HCT116 (cell line): ENCODE measurements at regions not wholly inside any gene's neighbourhood (a gene's known extent, or its start where the extent isn't known, plus 50 kb on each side); places are given as distances from the start of the nearest gene placed in this dataset.

Experiments used
- EGR1 ChIP-seq: IDR thresholded peaks from 2 replicates; pipeline ENCODE4 v1.6.1; 2012; ENCODE audit warnings: low read depth
- EZH2phosphoT487 ChIP-seq: fragments of 200-600 bp; IDR thresholded peaks from 2 replicates; pipeline ENCODE4 v1.6.1; 2018; ENCODE audit warnings: antibody characterized with exemption, borderline replicate concordance
- JUND ChIP-seq: IDR thresholded peaks from 2 replicates; pipeline ENCODE4 v1.6.1; 2012
- POLR2A ChIP-seq: IDR thresholded peaks from 2 replicates; pipeline ENCODE4 v1.7.0; 2011; ENCODE audit warnings: borderline replicate concordance; ENCODE audit not compliant: insufficient read depth, insufficient read length; ENCODE audit errors: extremely low read depth
- SIN3A ChIP-seq: IDR thresholded peaks from 2 replicates; pipeline ENCODE4 v1.6.1; 2012; ENCODE audit warnings: low read depth
- SP1 ChIP-seq: IDR thresholded peaks from 2 replicates; pipeline ENCODE4 v1.6.1; 2012; ENCODE audit warnings: low read depth
- YY1 ChIP-seq: IDR thresholded peaks from 2 replicates; pipeline ENCODE4 v1.6.1; 2011; ENCODE audit warnings: low read length, low read depth, moderate library complexity, mild to moderate bottlenecking; ENCODE audit not compliant: insufficient replicate concordance; ENCODE audit errors: extremely low read depth
- ZFX ChIP-seq: fragments of 450-650 bp; IDR thresholded peaks from 2 replicates; pipeline ENCODE4 v1.6.1; 2017
- TF ChIP-seq, protein P1 (sequence below), 3 experiments: fragments of 200-600 bp in 1 of 3; sonication (generic) in 1 of 3; IDR thresholded peaks in 2 of 3; conservative IDR thresholded peaks in 1 of 3; 2 replicates each; pipeline ENCODE4 v1.5.1; 2012 to 2017; ENCODE audit warnings: low read depth in 2 of 3, low read length in 2 of 3, antibody characterized with exemption in 1 of 3, borderline replicate concordance in 1 of 3, control low read depth in 1 of 3, mild to moderate bottlenecking in 1 of 3, mixed read lengths in 1 of 3, mixed run types in 1 of 3, moderate library complexity in 1 of 3; ENCODE audit not compliant: insufficient read depth in 1 of 3
- TF ChIP-seq, protein P2 (sequence below): IDR thresholded peaks from 2 replicates; pipeline ENCODE4 v1.6.1; 2012
- TF ChIP-seq, protein P3 (sequence below): IDR thresholded peaks from 2 replicates; pipeline ENCODE4 v1.6.1; 2012; ENCODE audit warnings: low read depth

DNA sequence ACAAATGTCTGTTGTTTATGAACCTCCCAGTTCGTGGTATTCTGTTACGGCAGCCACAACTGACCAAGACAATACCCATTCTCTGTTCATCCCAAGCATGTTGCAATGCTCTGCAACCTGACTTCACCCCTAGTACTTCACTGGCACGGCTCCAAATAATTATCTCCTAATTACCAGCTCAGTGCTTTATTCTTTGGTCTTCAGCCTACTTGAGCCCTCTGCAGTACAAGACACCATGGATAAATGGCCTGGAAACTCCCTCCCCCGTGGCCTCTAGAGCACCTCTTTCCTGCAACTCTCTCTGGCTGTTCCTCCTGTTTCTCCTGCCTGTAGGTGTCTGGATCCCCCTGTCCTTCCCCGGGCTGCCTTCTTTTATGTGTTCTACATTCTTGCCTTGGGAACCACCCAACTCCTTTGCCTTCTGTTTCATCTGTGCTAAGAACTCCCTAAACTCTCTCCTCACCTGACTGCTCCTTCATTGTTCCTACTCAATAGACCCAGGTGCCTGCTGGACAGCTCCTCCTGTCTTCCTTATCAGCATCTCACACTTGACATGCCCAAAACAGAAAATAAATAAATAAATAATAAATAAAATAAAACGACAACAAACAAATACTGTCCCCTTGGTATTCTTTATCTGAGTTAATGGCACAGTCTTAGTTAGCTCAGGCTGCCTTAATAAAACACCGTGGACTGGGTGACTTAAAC is 200.4 kb upstream of the IPO5 start:
- TF ChIP-seq POLR2A = no peak
- TF ChIP-seq EZH2phosphoT487 = no peak
- TF ChIP-seq, protein P1, sequence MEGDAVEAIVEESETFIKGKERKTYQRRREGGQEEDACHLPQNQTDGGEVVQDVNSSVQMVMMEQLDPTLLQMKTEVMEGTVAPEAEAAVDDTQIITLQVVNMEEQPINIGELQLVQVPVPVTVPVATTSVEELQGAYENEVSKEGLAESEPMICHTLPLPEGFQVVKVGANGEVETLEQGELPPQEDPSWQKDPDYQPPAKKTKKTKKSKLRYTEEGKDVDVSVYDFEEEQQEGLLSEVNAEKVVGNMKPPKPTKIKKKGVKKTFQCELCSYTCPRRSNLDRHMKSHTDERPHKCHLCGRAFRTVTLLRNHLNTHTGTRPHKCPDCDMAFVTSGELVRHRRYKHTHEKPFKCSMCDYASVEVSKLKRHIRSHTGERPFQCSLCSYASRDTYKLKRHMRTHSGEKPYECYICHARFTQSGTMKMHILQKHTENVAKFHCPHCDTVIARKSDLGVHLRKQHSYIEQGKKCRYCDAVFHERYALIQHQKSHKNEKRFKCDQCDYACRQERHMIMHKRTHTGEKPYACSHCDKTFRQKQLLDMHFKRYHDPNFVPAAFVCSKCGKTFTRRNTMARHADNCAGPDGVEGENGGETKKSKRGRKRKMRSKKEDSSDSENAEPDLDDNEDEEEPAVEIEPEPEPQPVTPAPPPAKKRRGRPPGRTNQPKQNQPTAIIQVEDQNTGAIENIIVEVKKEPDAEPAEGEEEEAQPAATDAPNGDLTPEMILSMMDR (IDR thresholded peaks at IDR 0.05 in 2 of 3, conservative IDR thresholded peaks at IDR 0.05 in 1 of 3; ENCODE audit: borderline replicate concordance in 1 of 3, insufficient read depth in 1 of 3, low read depth in 2 of 3, low read length in 2 of 3) = no peak
- no peak for TF ChIP-seq JUND
- TF ChIP-seq SP1 = no peak
- TF ChIP-seq, protein P2, sequence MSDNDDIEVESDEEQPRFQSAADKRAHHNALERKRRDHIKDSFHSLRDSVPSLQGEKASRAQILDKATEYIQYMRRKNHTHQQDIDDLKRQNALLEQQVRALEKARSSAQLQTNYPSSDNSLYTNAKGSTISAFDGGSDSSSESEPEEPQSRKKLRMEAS = no peak
- no peak for TF ChIP-seq SIN3A
- TF ChIP-seq EGR1 = no peak
- TF ChIP-seq YY1 = no peak
- TF ChIP-seq ZFX = no peak
- TF ChIP-seq, protein P3, sequence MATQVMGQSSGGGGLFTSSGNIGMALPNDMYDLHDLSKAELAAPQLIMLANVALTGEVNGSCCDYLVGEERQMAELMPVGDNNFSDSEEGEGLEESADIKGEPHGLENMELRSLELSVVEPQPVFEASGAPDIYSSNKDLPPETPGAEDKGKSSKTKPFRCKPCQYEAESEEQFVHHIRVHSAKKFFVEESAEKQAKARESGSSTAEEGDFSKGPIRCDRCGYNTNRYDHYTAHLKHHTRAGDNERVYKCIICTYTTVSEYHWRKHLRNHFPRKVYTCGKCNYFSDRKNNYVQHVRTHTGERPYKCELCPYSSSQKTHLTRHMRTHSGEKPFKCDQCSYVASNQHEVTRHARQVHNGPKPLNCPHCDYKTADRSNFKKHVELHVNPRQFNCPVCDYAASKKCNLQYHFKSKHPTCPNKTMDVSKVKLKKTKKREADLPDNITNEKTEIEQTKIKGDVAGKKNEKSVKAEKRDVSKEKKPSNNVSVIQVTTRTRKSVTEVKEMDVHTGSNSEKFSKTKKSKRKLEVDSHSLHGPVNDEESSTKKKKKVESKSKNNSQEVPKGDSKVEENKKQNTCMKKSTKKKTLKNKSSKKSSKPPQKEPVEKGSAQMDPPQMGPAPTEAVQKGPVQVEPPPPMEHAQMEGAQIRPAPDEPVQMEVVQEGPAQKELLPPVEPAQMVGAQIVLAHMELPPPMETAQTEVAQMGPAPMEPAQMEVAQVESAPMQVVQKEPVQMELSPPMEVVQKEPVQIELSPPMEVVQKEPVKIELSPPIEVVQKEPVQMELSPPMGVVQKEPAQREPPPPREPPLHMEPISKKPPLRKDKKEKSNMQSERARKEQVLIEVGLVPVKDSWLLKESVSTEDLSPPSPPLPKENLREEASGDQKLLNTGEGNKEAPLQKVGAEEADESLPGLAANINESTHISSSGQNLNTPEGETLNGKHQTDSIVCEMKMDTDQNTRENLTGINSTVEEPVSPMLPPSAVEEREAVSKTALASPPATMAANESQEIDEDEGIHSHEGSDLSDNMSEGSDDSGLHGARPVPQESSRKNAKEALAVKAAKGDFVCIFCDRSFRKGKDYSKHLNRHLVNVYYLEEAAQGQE = peak; percentile 45
